ENCODE measurements at regions not wholly inside any gene's neighbourhood (a gene's known extent, or its start where the extent isn't known, plus 50 kb on each side); places are given as distances from the start of the nearest gene placed in this dataset.
"Not testable (repeated sequence)": the region's sequence is repeated elsewhere in the genome, so short reads cannot be mapped to it uniquely, and the experiment has no call there.

GRCh38 chr3:94784274-94784673 lies 721.4 kb downstream of the NSUN3 start:
- Histone ChIP-seq H3K4me1 (ENCODE audit: insufficient read depth, low read length) (no peaks in the 10 kb centered on the region), H3K4me3 (ENCODE audit: low read depth in 1 of 2, low read length in 2 of 2) (no peak overlapping the region), H3K36me3 (ENCODE audit: insufficient read depth, low read length) (no peaks in the 10 kb centered on the region), H3K9me3 (ENCODE audit: low read length) (no peaks in the 10 kb centered on the region), H3K27ac (ENCODE audit: low read depth, low read length) (no peak overlapping the region), H3K9ac (ENCODE audit: low read length) (no peak overlapping the region), H3K27me3 (ENCODE audit: control insufficient read depth in 1 of 2, insufficient read depth in 2 of 2, low read length in 2 of 2) (no peaks in the 10 kb centered on the region)

- Histone ChIP-seq H3K27ac (ENCODE audit: low read depth, low read length) (no peak overlapping the region), H3K9ac (ENCODE audit: low read length) (no peak overlapping the region), H3K4me3 (ENCODE audit: low read depth in 1 of 2, low read length in 2 of 2) (no peak overlapping the region), H3K9me3 (ENCODE audit: low read length) (no peaks in the 10 kb centered on the region), H3K4me1 (ENCODE audit: insufficient read depth, low read length) (no peaks in the 10 kb centered on the region), H3K36me3 (ENCODE audit: insufficient read depth, low read length) (no peaks in the 10 kb centered on the region), H3K27me3 (ENCODE audit: control insufficient read depth in 1 of 2, insufficient read depth in 2 of 2, low read length in 2 of 2) (no peaks in the 10 kb centered on the region)
Observed at GRCh38 chr3:94787066-94787465, 724.2 kb downstream of the NSUN3 start.

GRCh38 chr3:94787734-94788270 lies 724.9 kb downstream of the NSUN3 start:
- Histone ChIP-seq H3K27me3 (ENCODE audit: control insufficient read depth in 1 of 2, insufficient read depth in 2 of 2, low read length in 2 of 2) (no peaks in the 10 kb centered on the region), H3K36me3 (ENCODE audit: insufficient read depth, low read length) (no peaks in the 10 kb centered on the region), H3K9me3 (ENCODE audit: low read length) (no peaks in the 10 kb centered on the region), H3K4me3 (ENCODE audit: low read depth in 1 of 2, low read length in 2 of 2) (no peak overlapping the region), H3K27ac (ENCODE audit: low read depth, low read length) (no peak overlapping the region), H3K4me1 (ENCODE audit: insufficient read depth, low read length) (no peaks in the 10 kb centered on the region), H3K9ac (ENCODE audit: low read length) (no peak overlapping the region)

GRCh38 chr3:94794563-94794962 lies 731.7 kb downstream of the NSUN3 start:
- H3K36me3 ChIP-seq (ENCODE audit: insufficient read depth, low read length): no peaks in the 10 kb centered on the region

GRCh38 chr3:94799420-94800060 lies 736.7 kb downstream of the NSUN3 start:
- no peak overlapping the region for H3K9ac ChIP-seq (ENCODE audit: low read length)
- H3K4me3 ChIP-seq (ENCODE audit: low read depth in 1 of 2, low read length in 2 of 2): no peak overlapping the region
- no peak overlapping the region for H3K27ac ChIP-seq (ENCODE audit: low read depth, low read length)
- no peaks in the 10 kb centered on the region for H3K4me1 ChIP-seq (ENCODE audit: insufficient read depth, low read length)
- no peaks in the 10 kb centered on the region for H3K36me3 ChIP-seq (ENCODE audit: insufficient read depth, low read length)
- H3K9me3 ChIP-seq (ENCODE audit: low read length): no peaks in the 10 kb centered on the region
- H3K27me3 ChIP-seq (ENCODE audit: control insufficient read depth in 1 of 2, insufficient read depth in 2 of 2, low read length in 2 of 2): no peaks in the 10 kb centered on the region

More at GRCh38 chr3:94794563-94794962, 731.7 kb downstream of the NSUN3 start:
- Histone ChIP-seq H3K9ac (ENCODE audit: low read length) (no peak overlapping the region), H3K27me3 (ENCODE audit: control insufficient read depth in 1 of 2, insufficient read depth in 2 of 2, low read length in 2 of 2) (no peaks in the 10 kb centered on the region), H3K27ac (ENCODE audit: low read depth, low read length) (no peak overlapping the region), H3K4me1 (ENCODE audit: insufficient read depth, low read length) (no peaks in the 10 kb centered on the region), H3K4me3 (ENCODE audit: low read depth in 1 of 2, low read length in 2 of 2) (no peak overlapping the region), H3K9me3 (ENCODE audit: low read length) (no peaks in the 10 kb centered on the region)

- Histone ChIP-seq H3K36me3 (ENCODE audit: insufficient read depth, low read length) (no peaks in the 10 kb centered on the region), H3K4me1 (ENCODE audit: insufficient read depth, low read length) (no peaks in the 10 kb centered on the region), H3K27ac (ENCODE audit: low read depth, low read length) (no peak overlapping the region), H3K4me3 (ENCODE audit: low read depth in 1 of 2, low read length in 2 of 2) (no peak overlapping the region), H3K9ac (ENCODE audit: low read length) (no peak overlapping the region), H3K27me3 (ENCODE audit: control insufficient read depth in 1 of 2, insufficient read depth in 2 of 2, low read length in 2 of 2) (no peaks in the 10 kb centered on the region), H3K9me3 (ENCODE audit: low read length) (no peaks in the 10 kb centered on the region)
Observed at GRCh38 chr3:94811836-94812235, 749.0 kb downstream of the NSUN3 start.

- Histone ChIP-seq H3K36me3 (ENCODE audit: insufficient read depth, low read length) (no peaks in the 10 kb centered on the region), H3K4me1 (ENCODE audit: insufficient read depth, low read length) (no peaks in the 10 kb centered on the region), H3K9me3 (ENCODE audit: low read length) (no peaks in the 10 kb centered on the region), H3K27me3 (ENCODE audit: control insufficient read depth in 1 of 2, insufficient read depth in 2 of 2, low read length in 2 of 2) (no peaks in the 10 kb centered on the region), H3K4me3 (ENCODE audit: low read depth in 1 of 2, low read length in 2 of 2) (no peak overlapping the region), H3K27ac (ENCODE audit: low read depth, low read length) (no peak overlapping the region), H3K9ac (ENCODE audit: low read length) (no peak overlapping the region)
Observed at GRCh38 chr3:94821241-94821640, 758.4 kb downstream of the NSUN3 start.

GRCh38 chr3:94822298-94822697 lies 759.4 kb downstream of the NSUN3 start:
- H3K27ac ChIP-seq (ENCODE audit: low read depth, low read length): no peak overlapping the region
- no peaks in the 10 kb centered on the region for H3K36me3 ChIP-seq (ENCODE audit: insufficient read depth, low read length)
- H3K9me3 ChIP-seq (ENCODE audit: low read length): no peaks in the 10 kb centered on the region
- H3K4me1 ChIP-seq (ENCODE audit: insufficient read depth, low read length): no peaks in the 10 kb centered on the region
- no peaks in the 10 kb centered on the region for H3K27me3 ChIP-seq (ENCODE audit: control insufficient read depth in 1 of 2, insufficient read depth in 2 of 2, low read length in 2 of 2)
- H3K4me3 ChIP-seq (ENCODE audit: low read depth in 1 of 2, low read length in 2 of 2): no peak overlapping the region
- H3K9ac ChIP-seq (ENCODE audit: low read length): no peak overlapping the region

GRCh38 chr3:94846251-94846650 lies 783.4 kb downstream of the NSUN3 start:
- H3K27ac ChIP-seq (ENCODE audit: low read depth, low read length): not testable (repeated sequence)

GRCh38 chr3:94862703-94863102 lies 799.8 kb downstream of the NSUN3 start:
- no peaks in the 10 kb centered on the region for H3K36me3 ChIP-seq (ENCODE audit: insufficient read depth, low read length)
- H3K4me1 ChIP-seq (ENCODE audit: insufficient read depth, low read length): no peaks in the 10 kb centered on the region
- no peak overlapping the region for H3K27ac ChIP-seq (ENCODE audit: low read depth, low read length)
- peaks cover 7% of the 10 kb centered on the region for H3K9me3 ChIP-seq (ENCODE audit: low read length)
- no peak overlapping the region for H3K4me3 ChIP-seq (ENCODE audit: low read depth in 1 of 2, low read length in 2 of 2)
- no peak overlapping the region for H3K9ac ChIP-seq (ENCODE audit: low read length)
- no peaks in the 10 kb centered on the region for H3K27me3 ChIP-seq (ENCODE audit: control insufficient read depth in 1 of 2, insufficient read depth in 2 of 2, low read length in 2 of 2)

More at GRCh38 chr3:94846251-94846650, 783.4 kb downstream of the NSUN3 start:
- not testable (repeated sequence) for H3K27me3 ChIP-seq (ENCODE audit: control insufficient read depth in 1 of 2, insufficient read depth in 2 of 2, low read length in 2 of 2); H3K4me3 ChIP-seq (ENCODE audit: low read depth in 1 of 2, low read length in 2 of 2); H3K9ac ChIP-seq (ENCODE audit: low read length); H3K4me1 ChIP-seq (ENCODE audit: insufficient read depth, low read length); H3K9me3 ChIP-seq (ENCODE audit: low read length); H3K36me3 ChIP-seq (ENCODE audit: insufficient read depth, low read length)

GRCh38 chr3:94869059-94869547 lies 806.2 kb downstream of the NSUN3 start:
- Histone ChIP-seq H3K36me3 (ENCODE audit: insufficient read depth, low read length) (no peaks in the 10 kb centered on the region), H3K9me3 (ENCODE audit: low read length) (peaks cover 7% of the 10 kb centered on the region), H3K4me1 (ENCODE audit: insufficient read depth, low read length) (no peaks in the 10 kb centered on the region), H3K27ac (ENCODE audit: low read depth, low read length) (no peak overlapping the region), H3K9ac (ENCODE audit: low read length) (no peak overlapping the region), H3K27me3 (ENCODE audit: control insufficient read depth in 1 of 2, insufficient read depth in 2 of 2, low read length in 2 of 2) (no peaks in the 10 kb centered on the region), H3K4me3 (ENCODE audit: low read depth in 1 of 2, low read length in 2 of 2) (no peak overlapping the region)

GRCh38 chr3:94873751-94874150 lies 810.9 kb downstream of the NSUN3 start:
- H3K4me3 ChIP-seq (ENCODE audit: low read depth in 1 of 2, low read length in 2 of 2): no peak overlapping the region
- no peak overlapping the region for H3K9ac ChIP-seq (ENCODE audit: low read length)
- H3K27me3 ChIP-seq (ENCODE audit: control insufficient read depth in 1 of 2, insufficient read depth in 2 of 2, low read length in 2 of 2): no peaks in the 10 kb centered on the region
- H3K4me1 ChIP-seq (ENCODE audit: insufficient read depth, low read length): peaks cover 5% of the 10 kb centered on the region
- no peak overlapping the region for H3K27ac ChIP-seq (ENCODE audit: low read depth, low read length)
- no peaks in the 10 kb centered on the region for H3K9me3 ChIP-seq (ENCODE audit: low read length)
- H3K36me3 ChIP-seq (ENCODE audit: insufficient read depth, low read length): no peaks in the 10 kb centered on the region

Measured in muscle layer of colon (tissue), 2 donors.